GM18505 (cell line): ENCODE measurements at regions not wholly inside any gene's neighbourhood (a gene's known extent, or its start where the extent isn't known, plus 50 kb on each side); places are given as distances from the start of the nearest gene placed in this dataset.
A peak's percentile ranks its signal among the peaks of the same experiment; 100 is the strongest.

Experiments
- ATAC-seq: cut with Tn5 transposase; IDR thresholded peaks from one replicate; pipeline ENCODE4 v1.9.1; 2021; ENCODE audit not compliant: unreplicated experiment
- POLR2A ChIP-seq: IDR thresholded peaks from 4 replicates; pipeline ENCODE4 v1.6.1; 2011; ENCODE audit warnings: borderline replicate concordance; ENCODE audit not compliant: insufficient read depth, insufficient read length; ENCODE audit errors: extremely low read depth

DNA sequence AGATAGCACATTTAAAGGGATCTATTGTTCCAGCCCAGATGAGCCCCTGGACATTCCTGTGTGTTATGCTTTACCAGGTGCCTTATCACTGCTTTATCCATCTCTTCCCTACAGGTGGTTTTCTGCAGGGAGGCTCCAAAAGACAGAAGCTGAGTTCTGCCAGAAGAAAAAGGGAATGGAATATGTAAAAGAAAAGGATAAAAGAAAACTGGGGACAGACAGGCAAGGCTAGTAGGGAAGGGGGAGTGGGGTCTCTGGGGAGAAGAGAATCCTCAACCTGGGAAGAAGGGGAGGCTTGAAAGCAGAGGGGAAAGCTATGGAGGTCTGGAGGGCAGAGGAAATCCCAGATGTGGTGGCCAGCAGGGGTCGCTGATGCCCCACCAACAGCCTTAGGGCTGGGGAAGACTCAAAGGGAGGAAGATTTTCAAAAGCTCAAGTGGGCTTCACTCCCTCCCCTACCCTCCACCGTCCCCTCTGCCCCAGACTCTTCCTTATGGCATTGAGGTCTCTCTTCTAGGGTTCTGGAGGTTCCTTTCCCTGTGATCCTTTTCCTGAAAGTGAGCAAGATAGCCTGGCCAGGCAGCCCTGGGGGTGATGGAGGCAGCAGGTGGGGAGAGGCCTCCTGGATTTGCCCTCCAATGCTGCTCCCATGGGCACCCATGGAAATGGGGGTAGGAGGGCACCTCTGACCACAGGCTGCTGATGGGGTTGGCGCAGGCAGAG lies 178.1 kb upstream of the PKDCC start:
- TF ChIP-seq POLR2A: no peak
- peak; percentile 68 for ATAC-seq

GRCh38 chr2:41870265-41870585 lies 177.6 kb upstream of the PKDCC start:
- TF ChIP-seq POLR2A: no peak
- no peak for ATAC-seq

DNA sequence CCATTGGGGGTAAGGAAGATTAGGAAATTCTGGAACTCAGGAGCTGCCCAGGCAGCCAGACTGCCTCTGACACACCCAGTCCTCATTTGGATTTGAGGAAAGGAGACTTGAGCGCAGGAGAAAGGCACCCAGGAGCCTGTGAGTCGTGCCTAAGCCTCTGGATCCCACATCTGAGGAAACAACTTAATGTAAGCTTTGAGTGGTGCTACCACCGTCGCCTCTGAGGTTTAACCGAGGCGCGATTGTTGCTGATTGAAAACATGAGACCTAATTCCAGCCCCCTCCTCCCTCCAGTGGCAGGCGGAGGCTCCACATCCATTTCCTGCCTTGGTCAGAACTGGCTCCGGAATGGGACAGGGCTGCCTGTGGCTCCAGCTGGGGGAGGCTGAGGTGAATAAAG lies 176.7 kb upstream of the PKDCC start:
- no peak for TF ChIP-seq POLR2A
- no peak for ATAC-seq

- ATAC-seq: no peak
- no peak for TF ChIP-seq POLR2A
Observed at GRCh38 chr2:41872646-41873045, 175.2 kb upstream of the PKDCC start.

- no peak for ATAC-seq
- TF ChIP-seq POLR2A: no peak
Observed at GRCh38 chr2:41873102-41874031, 174.5 kb upstream of the PKDCC start.

DNA sequence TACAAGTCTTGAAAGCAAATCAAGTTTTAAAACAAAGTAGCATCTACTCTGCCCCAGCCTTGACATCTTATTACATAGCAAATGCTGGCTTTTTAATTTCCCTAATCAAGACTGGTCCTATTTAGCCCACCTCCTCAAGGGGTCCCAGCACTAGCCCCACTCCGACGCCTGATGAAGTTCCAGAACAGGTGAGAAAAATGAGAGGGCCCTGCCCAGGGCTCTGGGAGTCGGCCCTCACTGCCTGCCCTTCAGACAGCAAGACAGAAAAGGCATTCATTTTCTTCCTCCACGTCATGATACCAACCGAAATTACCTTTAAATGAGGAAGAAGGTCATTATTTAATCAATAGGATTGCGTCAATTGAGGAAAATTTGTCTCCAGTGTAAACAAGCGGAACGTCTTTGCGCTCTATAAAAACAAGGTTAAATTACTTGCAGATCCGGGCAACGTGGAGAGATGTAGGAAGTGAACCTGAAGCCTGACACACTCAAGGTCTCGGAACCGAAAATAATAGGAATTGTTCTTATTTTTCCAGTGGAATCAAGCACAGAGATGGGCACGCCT lies 170.6 kb upstream of the PKDCC start:
- TF ChIP-seq POLR2A: no peak
- ATAC-seq: no peak

DNA sequence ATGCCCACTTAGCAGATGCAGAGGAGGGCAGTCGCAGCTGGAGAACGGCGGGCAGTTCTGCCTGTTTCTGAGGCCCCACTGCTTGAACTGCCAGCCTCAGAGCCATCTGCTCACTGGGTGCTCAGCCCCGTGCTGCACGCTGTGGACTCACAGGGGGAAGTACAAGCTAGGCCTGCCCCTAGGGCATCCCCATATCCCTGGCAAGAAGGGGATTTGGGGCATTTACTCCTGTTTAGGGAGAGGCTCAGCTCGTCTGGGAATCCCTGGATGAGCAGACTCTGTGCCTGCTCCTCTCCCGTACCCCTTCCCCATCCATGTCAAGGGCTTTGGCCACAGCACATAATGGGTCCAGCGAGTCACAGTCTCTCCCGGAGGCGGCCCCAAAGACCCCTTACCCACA lies 169.8 kb upstream of the PKDCC start:
- ATAC-seq: no peak
- TF ChIP-seq POLR2A: no peak

DNA sequence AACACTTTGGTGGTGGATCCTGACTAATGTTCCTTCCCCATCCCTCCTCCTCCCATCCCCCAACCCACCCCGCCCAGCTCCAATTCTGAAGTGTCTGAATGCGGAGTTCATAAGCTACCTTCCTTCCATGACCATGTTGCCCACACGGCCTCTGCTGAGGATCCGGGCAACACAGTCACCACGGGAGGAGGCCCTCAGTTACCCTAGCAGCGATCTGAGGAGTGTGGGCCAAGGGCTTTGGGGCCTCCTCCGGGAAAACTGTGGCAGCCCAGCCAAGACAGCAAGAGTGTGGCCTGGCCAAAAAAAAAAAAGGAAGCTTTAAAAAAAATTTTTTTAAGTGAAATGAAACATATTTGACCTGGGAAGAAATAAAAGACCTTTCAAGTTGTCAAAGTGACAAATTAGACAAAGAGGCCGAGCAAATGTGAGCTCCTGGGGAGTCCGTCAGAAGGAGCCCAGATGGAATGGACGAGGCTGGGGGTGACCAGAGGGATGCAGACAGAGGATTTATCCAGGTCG lies 169.0 kb upstream of the PKDCC start:
- no peak for TF ChIP-seq POLR2A

DNA sequence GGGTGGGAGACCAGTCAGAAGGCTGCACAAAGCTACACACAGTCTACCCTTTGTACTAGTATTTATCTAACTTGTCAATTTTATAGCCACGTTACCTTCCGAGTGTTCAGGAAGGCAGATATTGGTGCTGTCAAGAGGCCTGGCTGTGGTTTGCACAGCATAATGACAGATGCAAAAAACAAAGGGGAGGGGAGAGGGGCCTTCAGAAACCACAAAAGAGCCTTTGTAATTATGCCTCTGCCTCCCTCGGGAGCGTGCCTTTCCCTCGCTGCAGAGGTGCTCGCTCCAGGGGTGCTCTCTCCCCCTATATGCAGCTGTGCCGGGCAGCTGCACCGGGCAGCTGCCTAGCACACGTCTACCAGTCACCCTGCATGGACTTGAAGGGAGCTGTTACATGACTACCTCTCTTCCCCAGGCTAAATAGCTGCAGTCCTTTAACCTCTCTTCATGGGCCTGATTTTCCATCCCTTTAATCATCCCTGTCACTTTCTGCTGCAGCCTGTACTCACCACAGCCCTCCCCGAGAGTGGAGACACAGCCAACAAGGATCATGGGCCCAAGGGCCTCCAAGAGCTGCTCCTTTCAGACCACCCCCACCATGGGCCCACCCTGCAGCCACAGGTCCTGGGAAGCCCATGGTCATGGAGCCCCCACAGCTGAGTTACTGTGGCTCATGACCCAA lies 168.4 kb upstream of the PKDCC start:
- no peak for ATAC-seq
- no peak for TF ChIP-seq POLR2A

More for the DNA sequence above, 169.0 kb upstream of the PKDCC start:
- no peak for ATAC-seq

DNA sequence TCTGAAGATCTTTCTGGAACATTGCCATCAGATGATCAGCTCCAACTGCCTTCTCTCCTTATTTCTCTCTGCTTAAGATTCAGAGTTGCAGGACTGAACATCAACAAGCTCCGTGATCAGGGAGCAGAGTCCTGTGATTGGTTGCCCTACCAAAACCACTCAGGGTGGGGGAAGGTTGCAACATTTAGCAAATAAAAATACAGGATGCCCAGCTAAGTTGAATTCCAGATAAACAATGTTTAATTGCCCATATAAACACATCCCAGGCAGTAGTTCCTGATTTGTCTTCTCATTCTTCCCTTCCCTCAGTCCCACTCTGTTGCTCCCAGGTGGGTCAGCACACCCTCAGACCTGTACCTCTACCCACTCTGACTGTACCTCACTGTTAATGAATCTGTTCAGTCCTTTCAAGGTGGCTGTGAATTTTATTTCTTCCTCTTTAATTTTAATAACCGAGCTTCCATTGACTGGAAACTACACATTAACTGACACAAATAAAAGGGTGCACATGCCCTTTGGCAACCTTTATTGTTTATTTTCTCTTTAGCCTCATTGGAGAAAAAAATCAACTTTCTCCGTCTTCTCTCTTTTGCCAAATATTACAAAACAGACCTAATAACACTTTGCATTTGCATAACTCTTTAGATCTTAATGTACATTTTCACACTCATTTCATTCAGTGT lies 167.1 kb upstream of the PKDCC start:
- TF ChIP-seq POLR2A: no peak
- no peak for ATAC-seq

GRCh38 chr2:41881249-41881648 lies 166.6 kb upstream of the PKDCC start:
- no peak for TF ChIP-seq POLR2A
- ATAC-seq: no peak

- no peak for TF ChIP-seq POLR2A
- ATAC-seq: no peak
Observed at GRCh38 chr2:41884718-41885117, 163.1 kb upstream of the PKDCC start.
